HG02623 (cell line): ENCODE measurements at regions not wholly inside any gene's neighbourhood (a gene's known extent, or its start where the extent isn't known, plus 50 kb on each side); places are given as distances from the start of the nearest gene placed in this dataset.

Source experiments
- ATAC-seq: cut with Tn5 transposase; IDR thresholded peaks from one replicate; pipeline ENCODE4 v1.9.1; 2021; ENCODE audit warnings: moderate library complexity; ENCODE audit not compliant: unreplicated experiment

DNA sequence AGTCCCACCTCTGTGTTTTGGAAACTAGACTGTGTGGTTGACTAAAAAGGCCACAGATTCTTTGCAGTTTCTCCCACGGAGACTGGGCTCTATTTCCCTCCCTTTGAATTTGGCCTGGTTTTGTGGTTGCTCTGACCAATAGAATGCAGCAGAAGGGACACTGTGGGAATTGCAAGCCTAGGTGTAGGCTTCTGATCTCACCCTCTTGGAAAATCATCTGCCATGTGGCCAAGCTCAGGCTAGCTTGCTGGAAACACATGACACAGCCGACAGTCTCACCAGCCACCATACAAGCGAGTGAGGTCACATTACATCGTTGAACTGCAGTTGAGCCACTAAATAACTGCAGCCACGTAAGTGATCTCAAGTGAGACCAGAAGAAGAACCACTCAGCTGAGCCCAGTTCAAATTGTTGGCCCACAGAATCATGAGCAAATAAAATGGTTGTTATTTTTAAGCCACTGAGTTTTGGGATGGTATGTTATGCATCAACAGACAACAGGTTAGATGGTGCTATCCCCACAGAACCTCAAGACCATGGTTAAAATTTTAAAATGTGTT lies 319.1 kb upstream of the MEX3C start:
- no peak for ATAC-seq

DNA sequence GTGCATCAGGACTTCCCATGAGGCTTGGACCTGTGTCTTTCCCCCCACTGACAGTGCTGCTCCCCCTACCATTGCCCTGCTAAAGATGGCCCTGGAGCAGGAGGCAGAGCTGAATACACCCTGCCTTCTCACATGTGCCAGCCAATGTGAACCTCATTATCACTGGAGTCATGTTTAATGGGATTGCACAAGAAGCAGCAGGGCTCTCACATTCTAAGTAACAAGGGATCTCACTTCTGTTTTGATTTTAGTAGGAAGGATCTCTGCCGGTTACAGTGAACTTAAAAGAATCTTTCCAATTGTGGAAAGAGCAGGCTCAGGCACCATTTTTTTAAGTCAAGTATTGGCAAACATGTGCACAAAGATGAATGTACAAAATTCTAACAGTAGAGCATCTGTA lies 322.1 kb upstream of the MEX3C start:
- ATAC-seq = no peak

DNA sequence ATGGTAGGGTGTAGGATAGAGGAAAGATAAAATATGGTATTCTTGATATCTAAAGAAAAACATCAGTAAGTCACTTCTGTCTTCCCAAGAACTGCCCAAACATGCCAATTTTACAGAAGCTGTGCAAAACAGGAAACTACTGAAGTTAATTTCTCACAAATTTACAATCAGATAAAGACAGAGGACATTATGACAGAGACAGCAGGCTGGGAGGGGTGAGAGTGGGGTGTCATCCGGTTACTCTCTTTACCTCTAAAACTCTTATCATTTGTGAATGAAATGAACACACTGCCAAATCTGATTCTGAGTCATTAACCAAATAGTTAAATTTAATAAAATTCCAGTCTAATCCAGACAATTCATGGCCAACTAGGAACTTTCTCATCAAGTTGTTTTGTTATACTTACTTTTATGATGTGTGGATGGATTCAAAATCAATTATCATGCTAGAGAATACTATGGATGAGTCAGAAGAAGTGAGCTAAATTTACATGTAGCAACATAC lies 323.2 kb upstream of the MEX3C start:
- ATAC-seq = no peak

DNA sequence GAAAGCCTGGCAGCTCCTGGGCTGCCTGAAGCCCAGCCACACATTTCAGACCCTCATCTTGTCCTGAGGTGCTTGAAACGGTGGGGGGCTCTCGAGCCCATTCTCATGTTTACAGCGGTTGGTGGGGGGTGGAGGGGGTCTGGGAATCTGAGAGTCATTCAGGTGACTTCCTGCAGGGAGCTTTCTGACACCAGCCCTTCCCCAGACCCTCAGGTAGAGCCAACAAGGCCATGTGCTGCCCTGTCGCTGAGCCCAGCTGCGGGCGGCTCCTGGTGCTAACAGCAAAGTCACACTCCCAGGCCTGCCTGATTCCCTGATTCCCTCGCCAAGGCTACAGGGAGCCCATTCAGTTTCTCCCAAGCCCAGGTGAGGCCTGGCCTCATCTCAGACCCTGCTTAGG lies 324.9 kb upstream of the MEX3C start:
- ATAC-seq = no peak

DNA sequence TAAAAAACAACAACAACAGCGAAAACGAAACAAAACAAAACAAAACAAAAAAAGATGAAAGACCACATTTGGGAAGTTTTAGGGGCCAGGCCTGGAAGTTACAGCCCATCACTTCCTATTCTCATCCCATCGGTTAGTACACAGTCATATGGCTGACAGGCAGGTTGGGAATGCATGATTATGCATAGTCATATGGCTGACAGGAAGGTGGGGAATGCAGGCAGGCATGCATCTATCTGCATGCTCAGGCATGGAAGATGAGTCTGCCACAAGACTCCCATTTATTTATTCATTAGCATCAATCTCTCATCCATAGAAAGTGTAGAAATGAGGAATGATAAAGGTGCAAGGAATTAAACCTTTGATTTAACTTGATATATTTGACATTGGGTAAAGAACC lies 325.3 kb upstream of the MEX3C start:
- no peak for ATAC-seq

DNA sequence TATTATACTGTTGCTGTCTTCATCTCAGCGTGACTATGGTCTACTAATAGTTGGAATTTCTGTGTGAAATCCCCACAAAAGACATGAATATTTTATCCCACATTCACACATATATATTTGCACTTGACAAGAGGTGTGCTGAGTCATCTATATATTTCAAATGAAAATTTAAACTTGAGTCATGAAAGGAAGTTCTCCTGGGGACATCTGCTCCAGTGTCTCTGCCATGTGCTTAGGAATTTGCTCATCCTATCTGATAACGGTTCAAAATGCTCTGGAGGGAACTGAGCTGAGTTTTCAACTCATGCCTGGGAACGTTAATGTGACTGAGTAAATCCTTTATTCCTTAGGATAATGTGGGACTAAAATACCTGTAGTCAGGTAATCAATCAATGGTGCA lies 326.2 kb upstream of the MEX3C start:
- ATAC-seq = no peak

DNA sequence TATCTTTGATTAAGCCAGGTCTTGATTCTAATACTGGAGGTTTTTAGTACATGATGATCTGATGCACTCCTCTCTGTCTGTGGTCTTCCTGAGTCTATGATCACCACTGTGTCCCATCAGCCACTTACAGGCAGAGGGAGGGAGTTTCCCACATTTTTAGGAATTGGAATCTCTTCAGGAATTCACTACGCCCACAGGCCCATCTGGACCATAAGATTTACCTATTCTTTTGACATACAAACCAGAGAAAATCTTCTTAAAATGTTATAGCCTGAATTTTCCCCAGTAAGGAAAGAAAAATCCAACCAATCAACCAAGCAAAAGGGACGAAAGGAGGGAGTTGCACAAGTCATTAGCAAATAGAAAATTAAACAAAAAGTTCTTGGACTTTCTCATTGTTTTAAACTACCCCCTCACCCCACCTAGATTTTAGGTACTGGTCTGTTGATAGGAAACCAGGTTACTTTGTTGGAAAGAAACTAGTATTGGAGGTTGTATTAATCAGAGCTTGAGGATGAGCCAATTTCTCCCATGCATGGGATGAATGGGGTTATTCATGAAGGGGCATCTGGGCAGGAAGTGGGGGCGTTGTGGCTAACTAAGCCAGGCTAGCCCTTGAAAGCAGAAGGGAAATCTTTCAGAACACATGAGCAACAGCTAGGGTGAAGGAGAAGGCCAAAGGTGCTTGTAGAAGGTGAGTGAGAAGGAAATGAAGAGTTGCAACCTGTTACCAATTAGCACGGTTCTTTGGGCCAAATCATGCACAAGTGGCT lies 328.2 kb upstream of the MEX3C start:
- ATAC-seq = no peak

DNA sequence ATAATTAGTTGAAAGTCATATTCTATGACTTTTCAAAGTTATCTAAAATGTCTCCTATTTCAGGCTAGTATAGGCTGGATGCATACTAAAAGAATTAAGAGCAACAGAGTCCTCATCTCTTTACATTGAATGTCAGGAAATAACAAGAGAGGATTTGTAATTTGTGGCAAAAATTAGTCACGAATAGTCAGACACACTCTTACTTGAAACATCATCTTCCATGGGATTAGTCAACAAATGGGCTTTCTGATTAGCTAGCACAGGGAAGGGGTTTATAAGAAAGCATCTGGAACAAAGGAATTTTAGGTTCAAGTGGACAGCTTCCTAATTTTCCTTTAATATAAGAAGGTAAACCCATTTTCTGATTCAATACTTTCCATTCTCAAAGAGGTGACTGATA lies 330.3 kb upstream of the MEX3C start:
- ATAC-seq = no peak

DNA sequence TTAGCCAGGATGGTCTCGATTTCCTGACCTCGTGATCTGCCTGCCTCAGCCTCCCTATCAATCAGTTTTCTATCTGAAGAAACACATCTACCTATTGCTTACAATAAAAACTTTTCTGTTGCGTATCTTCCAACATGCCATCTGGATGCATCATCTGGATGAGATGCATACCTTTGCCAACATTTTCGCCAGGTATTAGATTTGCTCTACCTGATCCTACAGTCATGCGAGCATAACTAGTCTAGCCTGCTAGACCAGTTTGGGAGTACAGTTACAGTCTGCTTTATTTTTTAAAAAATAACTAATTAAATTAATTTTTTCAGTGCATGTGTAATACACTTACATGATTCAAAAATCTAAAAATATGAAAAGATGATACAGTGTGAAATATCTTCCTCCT lies 334.0 kb upstream of the MEX3C start:
- no peak for ATAC-seq

DNA sequence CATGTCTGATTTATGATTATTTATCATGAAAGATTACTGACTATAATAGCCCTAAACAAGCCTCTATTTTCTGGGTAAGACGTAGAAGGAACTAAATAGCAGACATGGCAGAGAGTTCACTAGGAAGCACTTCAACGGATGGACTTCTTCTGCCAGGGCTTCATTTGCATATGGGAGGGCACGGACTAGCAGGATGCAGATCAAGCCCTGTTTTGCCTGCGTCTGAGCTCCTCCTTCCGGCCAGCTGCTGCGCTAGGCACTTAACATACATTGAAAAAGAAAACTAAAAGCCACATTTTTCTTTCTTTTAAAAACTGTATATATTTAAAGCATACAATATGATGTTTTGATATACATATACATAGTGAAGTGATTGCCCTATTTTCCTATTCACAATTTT lies 340.0 kb upstream of the MEX3C start:
- ATAC-seq = no peak

DNA sequence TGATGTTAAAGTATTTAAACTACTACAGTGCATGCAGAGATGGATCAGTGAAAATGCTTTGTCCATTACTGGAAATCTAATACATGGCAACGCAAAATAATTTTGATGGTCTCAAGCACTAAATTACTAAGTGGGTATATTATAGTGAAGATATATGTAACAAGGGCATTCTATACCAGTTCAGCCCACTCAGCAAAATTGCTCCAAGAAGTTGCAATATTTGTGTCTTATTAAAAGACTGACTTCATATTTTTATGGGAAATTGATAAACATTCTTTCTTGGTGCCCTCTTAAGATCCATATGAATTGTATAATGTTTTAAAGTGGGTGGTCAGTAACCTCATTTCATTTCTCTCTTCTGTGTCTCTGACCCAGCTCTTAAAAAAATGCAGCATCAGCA lies 343.1 kb upstream of the MEX3C start:
- ATAC-seq = no peak

DNA sequence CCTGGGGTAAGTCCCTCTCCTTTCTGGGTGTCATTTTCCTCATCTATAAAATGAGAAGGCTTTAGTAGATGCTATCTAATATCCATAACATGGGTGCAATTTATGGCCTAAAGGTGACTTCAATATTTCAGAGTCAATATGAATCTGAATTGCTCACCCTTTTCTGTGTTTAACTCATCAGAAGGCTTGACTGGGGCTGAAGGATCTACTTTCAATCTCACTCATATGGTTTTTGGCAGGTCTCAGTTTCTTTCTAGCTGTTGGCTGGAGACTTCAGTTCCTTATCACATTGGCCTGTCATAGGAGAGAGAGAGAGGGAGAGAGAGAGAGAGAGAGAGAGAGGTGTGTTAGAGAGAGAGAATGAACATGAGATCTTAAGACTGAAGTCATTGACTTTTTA lies 343.7 kb upstream of the MEX3C start:
- no peak for ATAC-seq

DNA sequence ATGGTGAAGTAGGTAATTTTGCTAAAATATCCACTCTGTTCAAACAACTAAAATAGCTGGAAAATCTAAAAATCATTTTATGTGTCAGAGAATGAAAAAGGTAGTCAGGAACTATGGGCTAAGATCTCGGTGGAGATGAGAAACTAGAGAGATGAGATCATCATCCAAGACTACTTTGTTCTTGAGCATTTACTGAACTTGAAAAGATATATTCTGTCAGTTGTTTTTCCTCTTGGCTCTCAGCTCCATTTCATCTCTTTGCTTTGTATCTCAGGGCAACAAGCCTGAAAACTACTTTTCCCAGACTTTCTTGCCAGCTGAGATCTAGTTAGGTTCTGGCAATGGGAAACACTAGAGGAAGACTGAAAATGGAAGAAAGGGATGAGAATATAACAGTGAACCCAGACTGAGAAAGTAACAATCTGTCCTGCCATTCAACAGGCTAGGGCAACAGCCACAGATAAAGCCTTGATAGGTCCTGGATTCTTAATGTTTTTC lies 346.2 kb upstream of the MEX3C start:
- ATAC-seq = no peak

DNA sequence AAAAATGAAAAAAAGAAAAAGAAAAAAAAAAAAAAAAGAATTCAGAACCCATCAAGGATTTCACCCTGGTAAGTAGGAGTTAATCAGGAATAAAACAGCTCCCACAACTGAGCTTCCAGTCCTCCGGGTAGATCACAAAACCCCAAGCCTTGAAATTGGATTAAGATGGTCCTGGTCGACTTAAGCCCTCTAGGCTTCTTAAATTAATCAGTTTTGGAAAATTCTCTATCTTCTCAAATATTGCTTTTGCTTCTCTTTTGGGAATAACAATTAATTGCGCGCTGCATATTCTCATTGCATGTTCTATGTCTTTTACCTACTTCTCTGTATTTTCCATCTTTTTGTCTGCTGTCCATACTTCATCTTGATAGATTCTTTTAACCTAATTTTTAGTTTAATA lies 348.0 kb upstream of the MEX3C start:
- no peak for ATAC-seq

DNA sequence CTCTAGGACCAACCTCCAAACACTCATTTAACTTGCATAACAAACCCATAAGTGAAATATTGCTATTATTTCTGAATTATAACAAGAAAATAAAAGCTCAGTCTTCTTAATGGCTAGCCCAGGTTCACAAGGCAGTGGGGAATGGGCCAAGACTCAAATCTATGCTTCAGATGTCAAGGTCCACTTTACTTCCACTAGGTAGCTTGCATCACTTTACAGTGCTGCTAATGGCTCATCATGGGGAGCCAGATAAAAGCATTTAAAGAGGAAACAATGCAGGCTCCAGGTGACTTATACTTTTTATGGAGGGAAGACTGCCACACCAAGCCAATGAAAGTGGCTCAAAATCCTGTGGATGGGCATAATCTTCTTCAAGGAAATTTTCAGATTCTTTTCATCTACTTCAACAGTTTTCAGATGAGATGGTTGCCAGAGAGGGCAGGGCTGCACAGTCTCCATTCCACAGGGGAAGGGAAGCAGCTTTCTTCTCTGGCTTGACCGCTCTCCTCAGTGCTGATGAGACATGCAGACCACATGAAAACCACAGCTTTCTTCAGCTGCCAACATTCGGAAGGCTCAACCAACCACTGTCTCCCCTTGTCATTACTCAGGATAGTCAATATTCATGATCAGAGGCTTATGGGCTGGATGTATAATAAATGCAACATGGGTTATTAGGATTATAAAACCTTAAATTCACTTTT lies 361.9 kb upstream of the MEX3C start:
- ATAC-seq = no peak

DNA sequence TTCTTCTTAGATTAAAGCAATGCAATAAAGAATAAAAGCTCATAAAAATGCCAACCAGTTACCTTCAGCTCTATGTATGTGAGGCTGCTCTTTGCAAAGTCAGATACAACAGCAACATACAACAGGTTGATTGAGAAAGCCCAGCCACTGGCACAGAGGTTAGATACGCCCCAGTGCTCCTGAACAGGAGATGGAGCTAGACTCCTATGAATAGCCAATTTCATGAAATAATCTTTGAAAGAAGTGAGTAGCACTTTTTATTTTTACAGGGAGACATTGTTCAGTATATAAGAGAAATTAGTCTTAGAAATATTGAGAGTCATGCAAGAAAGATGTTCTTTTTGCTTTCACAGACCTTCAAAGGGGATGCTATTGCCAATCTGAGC lies 362.4 kb upstream of the MEX3C start:
- no peak for ATAC-seq

DNA sequence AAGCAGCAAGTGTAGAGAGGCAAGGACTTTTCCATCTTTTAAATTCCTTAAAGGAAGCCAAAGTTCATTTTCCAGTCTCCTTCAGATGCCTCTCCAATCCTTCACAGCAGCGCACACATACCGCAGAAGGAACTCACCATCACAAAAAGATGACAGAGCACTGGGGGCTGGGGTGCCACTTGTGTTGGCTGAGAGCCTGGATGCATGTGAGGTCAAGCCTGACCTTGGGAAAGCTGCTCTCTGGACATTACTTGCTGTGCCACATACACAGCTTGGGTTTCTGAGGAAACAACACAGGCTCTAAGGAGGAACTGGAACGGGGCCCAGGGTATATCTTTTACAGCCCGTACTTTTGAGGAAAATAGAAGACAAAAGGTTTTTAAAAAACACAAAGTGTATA lies 364.3 kb upstream of the MEX3C start:
- ATAC-seq = no peak

DNA sequence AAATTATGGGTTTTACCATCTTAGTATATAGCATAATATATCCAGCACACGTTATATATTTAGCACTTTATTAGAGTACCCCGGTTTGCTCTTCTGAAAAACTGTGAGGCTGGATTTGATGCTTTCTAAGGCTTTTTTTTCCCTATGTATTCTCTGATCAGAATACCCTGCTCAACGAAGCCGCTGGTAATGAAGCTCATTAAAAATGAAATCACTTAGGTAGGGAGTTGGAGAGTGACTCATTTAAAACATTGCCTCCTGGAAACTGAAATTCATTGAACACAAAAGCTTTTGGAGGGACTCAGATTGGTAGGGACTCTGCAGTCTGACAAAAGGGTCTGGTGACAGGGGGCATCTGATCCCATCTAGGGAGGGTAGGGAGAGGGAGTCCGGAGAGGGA lies 365.4 kb upstream of the MEX3C start:
- no peak for ATAC-seq

DNA sequence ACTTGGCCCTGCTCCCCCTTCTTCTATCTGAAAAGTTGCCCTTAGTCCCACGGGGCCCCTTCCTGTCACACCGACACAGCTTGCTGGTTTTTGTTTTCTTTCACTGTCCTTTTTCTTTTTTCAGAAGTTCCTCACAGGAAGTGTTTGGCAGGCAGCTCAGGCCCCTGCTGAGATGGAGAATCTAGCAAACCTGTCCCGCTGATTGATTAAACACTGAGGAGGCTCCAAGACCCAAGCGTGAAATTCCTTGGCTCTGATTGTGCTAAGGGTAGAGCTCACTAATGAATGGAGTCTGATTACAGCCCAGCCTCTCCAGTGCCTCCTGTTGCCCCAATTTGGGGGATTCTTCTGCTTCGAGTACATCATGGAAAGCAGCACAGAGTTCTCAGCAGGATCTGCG lies 365.9 kb upstream of the MEX3C start:
- ATAC-seq = no peak

DNA sequence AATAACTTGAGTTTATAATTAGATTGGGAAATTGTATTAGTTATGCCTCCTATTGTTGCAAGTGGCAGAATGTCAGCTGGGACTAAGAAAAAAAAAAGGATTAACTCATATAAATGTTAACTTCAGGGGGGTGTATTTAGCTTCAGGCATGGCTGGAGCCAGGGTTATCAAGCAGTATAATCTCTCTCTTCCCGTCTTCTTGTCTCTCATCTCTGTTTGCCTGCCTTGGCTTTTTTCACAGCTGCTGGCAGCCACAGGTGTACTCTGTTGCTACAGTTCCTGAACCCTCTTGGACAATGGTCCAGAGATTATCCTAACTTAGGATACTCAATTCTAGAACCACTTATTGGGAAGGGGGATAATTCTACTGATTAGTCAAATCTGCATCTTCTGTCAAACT lies 370.7 kb upstream of the MEX3C start:
- ATAC-seq = no peak

DNA sequence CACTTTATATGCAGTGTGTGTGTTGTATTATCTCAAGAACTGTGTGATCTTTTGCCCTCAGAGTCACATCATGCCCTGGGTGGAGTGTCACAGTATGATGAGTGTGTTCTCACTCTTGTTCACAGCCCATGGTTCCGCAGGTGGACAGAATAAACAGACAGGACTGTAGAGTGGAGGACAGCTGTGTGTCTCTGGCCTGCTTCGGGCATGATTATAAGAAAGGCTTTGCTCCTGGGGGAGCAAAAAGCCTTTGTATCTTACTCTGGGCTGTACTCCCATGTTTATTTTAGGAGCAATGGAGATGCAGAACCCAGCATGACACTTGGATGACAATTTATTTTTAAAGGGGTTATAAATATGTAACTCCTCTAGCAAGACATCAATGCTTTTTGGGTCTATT lies 371.7 kb upstream of the MEX3C start:
- no peak for ATAC-seq

DNA sequence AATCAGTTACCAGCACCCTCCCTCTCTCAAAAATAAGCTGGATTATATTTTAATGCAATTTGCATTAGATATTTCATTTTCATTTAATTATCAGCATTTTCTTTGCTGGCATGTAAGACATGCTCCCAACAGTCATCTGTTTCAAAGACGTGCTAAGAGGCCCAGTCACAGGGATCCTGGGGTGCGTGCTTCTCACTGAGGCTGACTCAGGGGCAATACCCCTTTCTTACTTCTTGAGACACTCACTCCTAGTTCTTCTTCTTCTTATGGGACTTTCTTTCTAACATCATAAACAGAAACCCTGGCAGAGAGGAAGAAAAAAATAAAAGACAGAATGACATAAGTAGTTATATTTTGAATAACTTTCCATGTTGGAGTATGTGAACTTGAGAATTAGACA lies 372.1 kb upstream of the MEX3C start:
- no peak for ATAC-seq
